IMR-90 (cell line): ENCODE measurements at regions not wholly inside any gene's neighbourhood (a gene's known extent, or its start where the extent isn't known, plus 50 kb on each side); places are given as distances from the start of the nearest gene placed in this dataset.

Experiments used
- FOS ChIP-seq: fragments of 150-350 bp; IDR thresholded peaks from 2 replicates; pipeline ENCODE4 v1.6.1; 2016; ENCODE audit warnings: low read depth, low read length
- MAFK ChIP-seq: IDR thresholded peaks from 2 replicates; pipeline ENCODE4 v1.6.1; 2012; ENCODE audit warnings: low read depth, low read length, improper control_type of control experiment
- MXI1 ChIP-seq: IDR thresholded peaks from 2 replicates; pipeline ENCODE4 v1.6.1; 2012; ENCODE audit warnings: low read depth, mild to moderate bottlenecking, low read length, moderate library complexity, borderline replicate concordance
- NFE2L2 ChIP-seq: fragments of 150-350 bp; IDR thresholded peaks from 2 replicates; pipeline ENCODE4 v1.6.1; 2016; ENCODE audit warnings: low read depth, mild to moderate bottlenecking, low read length
- POLR2A ChIP-seq: IDR thresholded peaks from 2 replicates; pipeline ENCODE4 v1.6.1; 2012; ENCODE audit warnings: mild to moderate bottlenecking, low read depth, low read length
- RAD21 ChIP-seq: IDR thresholded peaks from 2 replicates; pipeline ENCODE4 v1.6.1; 2012; ENCODE audit warnings: low read length, improper control_type of control experiment
- RCOR1 ChIP-seq: IDR thresholded peaks from 2 replicates; pipeline ENCODE4 v1.6.1; 2012; ENCODE audit warnings: mild to moderate bottlenecking, low read length, improper control_type of control experiment; ENCODE audit not compliant: insufficient replicate concordance
- RFX5 ChIP-seq: IDR thresholded peaks from 2 replicates; pipeline ENCODE4 v1.8.0; 2012; ENCODE audit warnings: low read depth, mild to moderate bottlenecking, low read length, moderate library complexity
- SMC3 ChIP-seq: fragments of 150-350 bp; IDR thresholded peaks from 2 replicates; pipeline ENCODE4 v1.6.1; 2016; ENCODE audit warnings: low read depth, mild to moderate bottlenecking, antibody characterized with exemption, low read length, moderate library complexity
- TF ChIP-seq, protein P1 (sequence below): conservative IDR thresholded peaks from 2 replicates; pipeline ENCODE4 v1.5.1; 2012; ENCODE audit warnings: mild to moderate bottlenecking, low read depth, low read length, improper control_type of control experiment
- TF ChIP-seq, protein P2 (sequence below): fragments of 150-350 bp; IDR thresholded peaks from 2 replicates; pipeline ENCODE4 v1.6.1; 2017; ENCODE audit warnings: mild to moderate bottlenecking, antibody characterized with exemption, low read length, low read depth
- TF ChIP-seq, protein P3 (sequence below): fragments of 150-350 bp; IDR thresholded peaks from 2 replicates; pipeline ENCODE4 v1.6.1; 2016; ENCODE audit warnings: low read depth, mild to moderate bottlenecking, low read length, moderate library complexity, borderline replicate concordance

DNA sequence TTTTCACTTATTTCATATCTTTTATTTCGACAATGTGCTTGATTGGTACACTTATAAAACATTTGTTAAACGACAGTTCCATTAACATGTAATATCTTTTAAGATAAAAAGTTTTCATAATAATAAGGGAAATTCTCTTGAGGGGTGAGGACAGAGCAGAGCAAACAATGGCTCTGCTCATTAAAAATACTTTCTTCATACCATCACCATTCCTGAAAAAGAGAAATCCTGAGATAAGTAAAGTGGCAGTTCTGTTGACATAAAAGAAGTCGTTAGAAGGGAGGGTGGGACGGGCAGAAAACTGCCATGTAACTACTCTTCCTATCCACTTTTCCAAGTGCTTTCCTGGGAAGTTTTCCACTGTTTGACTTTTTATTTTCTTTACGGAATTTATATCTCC is 193.6 kb upstream of the CEP162 start:
- TF ChIP-seq, protein P1, sequence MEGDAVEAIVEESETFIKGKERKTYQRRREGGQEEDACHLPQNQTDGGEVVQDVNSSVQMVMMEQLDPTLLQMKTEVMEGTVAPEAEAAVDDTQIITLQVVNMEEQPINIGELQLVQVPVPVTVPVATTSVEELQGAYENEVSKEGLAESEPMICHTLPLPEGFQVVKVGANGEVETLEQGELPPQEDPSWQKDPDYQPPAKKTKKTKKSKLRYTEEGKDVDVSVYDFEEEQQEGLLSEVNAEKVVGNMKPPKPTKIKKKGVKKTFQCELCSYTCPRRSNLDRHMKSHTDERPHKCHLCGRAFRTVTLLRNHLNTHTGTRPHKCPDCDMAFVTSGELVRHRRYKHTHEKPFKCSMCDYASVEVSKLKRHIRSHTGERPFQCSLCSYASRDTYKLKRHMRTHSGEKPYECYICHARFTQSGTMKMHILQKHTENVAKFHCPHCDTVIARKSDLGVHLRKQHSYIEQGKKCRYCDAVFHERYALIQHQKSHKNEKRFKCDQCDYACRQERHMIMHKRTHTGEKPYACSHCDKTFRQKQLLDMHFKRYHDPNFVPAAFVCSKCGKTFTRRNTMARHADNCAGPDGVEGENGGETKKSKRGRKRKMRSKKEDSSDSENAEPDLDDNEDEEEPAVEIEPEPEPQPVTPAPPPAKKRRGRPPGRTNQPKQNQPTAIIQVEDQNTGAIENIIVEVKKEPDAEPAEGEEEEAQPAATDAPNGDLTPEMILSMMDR, result no peak
- TF ChIP-seq POLR2A, result no peak
- TF ChIP-seq, protein P2, sequence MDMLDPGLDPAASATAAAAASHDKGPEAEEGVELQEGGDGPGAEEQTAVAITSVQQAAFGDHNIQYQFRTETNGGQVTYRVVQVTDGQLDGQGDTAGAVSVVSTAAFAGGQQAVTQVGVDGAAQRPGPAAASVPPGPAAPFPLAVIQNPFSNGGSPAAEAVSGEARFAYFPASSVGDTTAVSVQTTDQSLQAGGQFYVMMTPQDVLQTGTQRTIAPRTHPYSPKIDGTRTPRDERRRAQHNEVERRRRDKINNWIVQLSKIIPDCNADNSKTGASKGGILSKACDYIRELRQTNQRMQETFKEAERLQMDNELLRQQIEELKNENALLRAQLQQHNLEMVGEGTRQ, result no peak
- TF ChIP-seq RFX5, result no peak
- TF ChIP-seq, protein P3, sequence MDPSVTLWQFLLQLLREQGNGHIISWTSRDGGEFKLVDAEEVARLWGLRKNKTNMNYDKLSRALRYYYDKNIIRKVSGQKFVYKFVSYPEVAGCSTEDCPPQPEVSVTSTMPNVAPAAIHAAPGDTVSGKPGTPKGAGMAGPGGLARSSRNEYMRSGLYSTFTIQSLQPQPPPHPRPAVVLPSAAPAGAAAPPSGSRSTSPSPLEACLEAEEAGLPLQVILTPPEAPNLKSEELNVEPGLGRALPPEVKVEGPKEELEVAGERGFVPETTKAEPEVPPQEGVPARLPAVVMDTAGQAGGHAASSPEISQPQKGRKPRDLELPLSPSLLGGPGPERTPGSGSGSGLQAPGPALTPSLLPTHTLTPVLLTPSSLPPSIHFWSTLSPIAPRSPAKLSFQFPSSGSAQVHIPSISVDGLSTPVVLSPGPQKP, result no peak
- no peak for TF ChIP-seq RAD21
- no peak for TF ChIP-seq MAFK
- no peak for TF ChIP-seq MXI1
- no peak for TF ChIP-seq RCOR1
- TF ChIP-seq NFE2L2, result no peak
- no peak for TF ChIP-seq SMC3
- no peak for TF ChIP-seq FOS
